HG03520 (cell line): ENCODE measurements at regions not wholly inside any gene's neighbourhood (a gene's known extent, or its start where the extent isn't known, plus 50 kb on each side); places are given as distances from the start of the nearest gene placed in this dataset.
"Not testable (repeated sequence)": the region's sequence is repeated elsewhere in the genome, so short reads cannot be mapped to it uniquely, and the experiment has no call there.

Experiments used
- ATAC-seq: cut with Tn5 transposase; IDR thresholded peaks from one replicate; pipeline ENCODE4 v1.9.1; 2021; ENCODE audit warnings: mild to moderate bottlenecking, moderate library complexity; ENCODE audit not compliant: unreplicated experiment

- no peak for ATAC-seq
Measured at GRCh38 chr7:49099587-49100326, 175.4 kb downstream of the CDC14C start.

DNA sequence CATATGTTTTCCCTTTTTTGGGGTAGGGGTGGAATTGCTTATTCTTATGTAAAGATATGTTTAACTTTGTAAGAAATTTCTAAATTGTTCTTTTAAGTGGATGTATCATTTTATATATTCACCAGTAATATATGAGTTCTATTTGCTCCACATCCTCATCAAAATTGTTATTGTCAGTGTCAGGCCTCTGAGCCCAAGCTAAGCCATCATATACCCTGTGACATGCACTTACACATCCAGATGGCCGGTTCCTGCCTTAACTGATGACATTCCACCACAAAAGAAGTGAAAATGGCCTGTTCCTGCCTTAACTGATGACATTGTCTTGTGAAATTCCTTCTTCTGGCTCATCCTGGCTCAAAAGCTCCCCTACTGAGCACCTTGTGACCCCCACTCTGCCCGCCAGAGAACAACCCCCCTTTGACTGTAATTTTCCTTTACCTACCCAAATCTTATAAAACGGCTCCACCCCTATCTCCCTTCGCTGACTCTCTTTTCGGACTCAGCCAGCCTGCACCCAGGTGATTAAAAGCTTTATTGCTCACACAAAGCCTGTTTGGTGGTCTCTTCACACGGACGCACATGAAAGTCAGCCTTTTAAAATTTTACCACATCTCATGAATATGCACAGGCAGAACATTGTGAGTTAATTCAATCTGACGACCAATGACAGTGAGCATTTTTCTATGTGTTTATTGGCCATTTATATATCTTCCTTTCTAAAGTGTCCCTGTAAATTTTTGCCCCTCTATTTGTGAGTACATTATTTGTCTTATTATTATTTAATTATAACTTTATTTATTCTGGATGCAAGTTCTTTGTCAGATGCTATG, 176.8 kb downstream of the CDC14C start:
- ATAC-seq, result not testable (repeated sequence)

GRCh38 chr7:49102411-49102810, 178.1 kb downstream of the CDC14C start:
- ATAC-seq, result no peak

DNA sequence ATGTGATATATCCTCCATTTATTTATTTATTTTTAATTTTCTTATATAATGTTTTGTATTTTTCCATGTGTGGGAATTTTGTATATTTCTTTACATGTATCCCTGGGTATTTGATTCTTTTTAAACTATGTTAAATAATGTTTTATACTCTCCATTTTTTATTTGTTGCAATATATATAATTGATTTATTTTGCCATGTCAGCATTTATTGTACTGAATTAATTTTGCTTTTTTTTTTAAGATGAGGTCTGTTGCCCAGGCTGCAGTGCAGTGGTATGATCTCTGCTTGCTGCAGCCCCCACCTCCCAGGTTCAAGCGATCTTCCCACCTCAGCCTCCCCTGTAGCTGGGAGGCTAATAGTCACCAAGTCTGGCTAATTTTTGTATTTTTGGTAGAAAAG, 187.4 kb downstream of the CDC14C start:
- no peak for ATAC-seq

GRCh38 chr7:49112222-49112621, 187.9 kb downstream of the CDC14C start:
- ATAC-seq, result no peak

- ATAC-seq, result no peak
Measured at GRCh38 chr7:49112647-49113046, 188.3 kb downstream of the CDC14C start.

DNA sequence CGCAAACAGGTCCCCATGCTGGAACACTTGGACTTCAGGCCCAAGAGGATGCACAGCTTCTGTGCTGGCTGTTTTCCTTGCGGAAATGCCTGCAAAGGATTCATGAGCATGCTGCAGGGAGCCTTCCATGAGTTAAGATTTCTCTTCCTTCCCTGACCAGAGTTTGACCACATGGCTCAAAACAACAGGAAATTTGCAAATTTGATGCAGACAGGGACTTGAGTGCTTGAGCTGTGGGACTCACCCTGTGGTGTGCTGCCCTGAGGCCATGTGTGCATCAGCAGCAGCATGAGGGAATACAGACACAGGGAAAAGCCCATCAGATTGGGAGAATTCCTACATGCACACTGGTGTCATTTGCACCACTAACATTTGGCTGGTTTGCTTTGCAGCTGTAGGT, 195.4 kb downstream of the CDC14C start:
- ATAC-seq, result no peak

DNA sequence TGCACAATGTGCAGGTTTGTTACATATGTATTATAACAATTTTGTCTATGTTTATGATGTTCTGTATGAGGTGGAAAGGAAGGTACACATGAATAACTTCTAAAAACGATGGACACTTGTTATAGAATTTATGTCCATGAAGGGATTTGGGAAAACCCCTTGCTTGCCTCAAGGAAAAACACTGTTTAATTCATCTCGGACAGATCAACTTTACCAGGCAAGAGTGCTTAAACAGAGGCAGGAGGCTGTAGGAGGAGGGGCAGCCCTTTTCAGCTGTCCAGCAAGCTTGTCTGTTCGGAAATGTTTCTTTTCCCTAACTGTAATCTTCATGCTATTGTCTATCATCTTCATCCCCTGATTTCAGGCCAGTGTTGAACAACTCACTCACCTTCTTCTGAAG, 200.9 kb downstream of the CDC14C start:
- no peak for ATAC-seq

DNA sequence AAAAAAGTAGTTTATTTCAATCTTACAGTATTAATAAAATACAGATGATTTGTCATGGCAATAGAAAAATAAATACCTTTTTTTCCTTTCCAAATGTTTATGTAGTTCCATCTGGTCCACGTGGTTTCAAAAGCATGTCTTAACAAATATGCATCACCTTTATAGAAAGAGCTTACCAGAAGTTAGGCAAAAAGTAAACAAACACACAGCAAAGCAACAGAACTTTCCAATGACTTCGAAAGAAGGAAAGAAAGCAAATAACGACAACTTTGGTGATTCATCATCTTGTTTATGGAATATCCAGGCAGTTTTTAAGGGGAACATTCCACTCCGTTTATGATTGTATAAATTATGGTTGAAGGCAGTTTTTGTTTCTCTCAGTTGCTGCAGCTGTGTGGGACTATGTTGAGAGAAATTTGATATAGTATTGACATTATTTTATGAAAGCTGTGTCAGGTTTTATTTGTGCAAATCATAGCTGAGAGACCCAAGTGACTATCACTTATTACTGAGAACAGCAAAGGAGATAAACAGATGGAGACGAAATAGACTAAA, 203.1 kb downstream of the CDC14C start:
- no peak for ATAC-seq

DNA sequence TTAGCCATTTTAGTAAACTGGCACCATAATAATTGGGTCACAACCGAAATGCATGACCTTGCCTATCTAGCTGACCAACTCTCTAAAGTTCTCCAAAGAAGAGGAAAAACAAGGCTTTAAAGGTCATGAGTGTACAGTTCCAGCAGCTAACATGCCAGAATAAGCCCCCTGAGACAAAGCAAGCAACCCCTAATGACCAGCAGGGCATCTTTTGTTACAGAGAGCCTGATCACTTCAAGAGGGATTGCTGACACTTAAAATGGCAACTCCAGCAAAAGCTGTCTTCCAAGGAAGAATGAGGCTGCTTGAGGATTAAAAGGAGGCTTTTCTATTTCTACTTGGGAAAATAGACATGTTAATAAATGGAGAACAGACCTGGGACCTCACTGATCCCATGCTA, 213.6 kb downstream of the CDC14C start:
- ATAC-seq, result no peak

DNA sequence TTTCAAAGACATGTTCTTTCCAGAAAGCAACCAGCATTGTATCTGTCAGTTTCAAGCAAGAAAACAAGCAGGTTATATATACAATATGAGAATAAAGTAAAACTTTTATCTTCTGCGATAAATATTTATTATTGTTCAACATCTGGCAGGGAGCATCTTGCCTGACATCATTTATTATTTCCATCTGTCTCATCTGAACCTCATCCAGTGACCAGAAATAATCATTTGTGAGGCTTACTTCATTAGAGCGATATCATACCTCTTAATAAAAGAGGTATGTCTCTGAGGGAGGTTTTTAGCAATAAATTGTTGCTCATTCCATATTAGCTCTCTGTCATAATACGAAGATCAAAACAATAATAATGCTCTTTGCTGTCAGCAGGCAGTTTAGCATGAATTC, 226.1 kb downstream of the CDC14C start:
- no peak for ATAC-seq

GRCh38 chr7:49151146-49151545, 226.8 kb downstream of the CDC14C start:
- ATAC-seq, result no peak

DNA sequence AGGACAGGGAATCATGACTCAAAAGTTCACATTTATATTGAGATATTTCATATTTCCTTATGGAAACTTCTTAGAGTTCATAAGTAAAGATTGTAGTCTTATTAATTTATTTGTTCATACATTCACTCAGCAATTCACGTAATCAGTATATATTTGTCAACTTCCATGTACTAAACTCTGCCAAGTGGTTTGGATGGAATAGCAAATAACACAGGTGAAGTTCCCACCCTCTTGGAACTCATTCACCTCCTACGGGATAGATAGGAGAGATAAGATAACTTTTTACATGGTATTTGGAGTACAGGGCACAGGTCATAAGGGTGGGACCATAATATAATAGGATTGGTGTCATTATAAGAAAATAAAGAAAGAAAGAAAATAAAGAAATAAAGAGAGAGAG, 234.0 kb downstream of the CDC14C start:
- ATAC-seq, result no peak

DNA sequence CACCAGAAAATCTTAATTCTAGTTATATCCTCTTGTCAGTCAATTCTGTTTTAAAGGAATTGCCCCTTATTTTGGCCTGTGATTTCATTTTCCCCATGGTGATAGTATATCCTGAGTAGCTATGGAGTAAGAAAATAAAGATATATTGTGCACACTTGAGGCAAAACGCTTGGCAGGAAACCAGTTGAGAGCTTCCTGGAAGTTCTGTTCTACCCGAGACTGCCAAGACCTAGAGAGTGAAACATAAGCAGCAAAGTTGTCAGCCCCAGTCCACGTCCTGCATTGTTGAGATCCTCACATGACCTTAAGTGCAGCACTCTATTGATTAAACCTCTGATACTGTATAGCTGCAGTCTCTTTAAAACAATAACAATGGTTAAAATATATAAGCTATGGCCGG, 235.2 kb downstream of the CDC14C start:
- no peak for ATAC-seq

GRCh38 chr7:49166441-49166840, 242.1 kb downstream of the CDC14C start:
- ATAC-seq, result no peak

GRCh38 chr7:49172639-49173038, 248.3 kb downstream of the CDC14C start:
- no peak for ATAC-seq

GRCh38 chr7:49174396-49174795, 250.0 kb downstream of the CDC14C start:
- ATAC-seq, result no peak

GRCh38 chr7:49187543-49188268, 263.4 kb downstream of the CDC14C start:
- ATAC-seq, result no peak

DNA sequence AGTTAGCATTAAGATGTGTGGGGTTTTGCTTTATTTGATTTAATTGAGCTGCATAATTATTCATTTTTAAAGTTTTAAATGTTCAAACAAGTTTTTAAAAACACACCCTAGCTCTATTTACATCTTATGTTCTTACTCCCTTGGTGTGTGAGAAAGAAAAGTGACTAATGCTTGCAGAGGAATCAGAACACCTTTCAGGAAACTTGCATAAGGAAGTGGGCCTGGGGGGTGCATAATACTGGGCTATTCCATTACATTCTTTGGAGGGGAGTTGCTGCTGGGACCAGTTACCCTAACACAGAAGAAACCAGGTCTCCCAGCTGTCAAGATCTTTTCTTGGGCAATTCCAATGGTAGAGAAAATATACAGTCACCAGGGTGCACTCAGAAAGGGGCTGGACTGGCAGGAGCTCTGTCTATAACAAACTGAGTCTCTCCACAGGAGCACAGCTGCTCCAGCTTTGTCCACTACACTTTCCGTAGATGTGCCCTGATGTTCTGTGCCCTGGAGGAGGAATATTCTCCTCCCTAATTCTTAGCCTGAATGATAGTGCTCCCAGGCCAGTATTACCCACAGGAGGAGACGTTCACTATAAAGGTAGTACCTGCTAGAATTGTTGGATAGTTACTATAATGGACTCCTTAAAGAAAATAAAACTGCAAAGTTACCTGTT, 304.2 kb downstream of the CDC14C start:
- no peak for ATAC-seq

- ATAC-seq, result no peak
Measured at GRCh38 chr7:49229246-49229645, 304.9 kb downstream of the CDC14C start.

- ATAC-seq, result no peak
Measured at GRCh38 chr7:49243521-49243920, 319.2 kb downstream of the CDC14C start.
